ENCODE measurements at regions not wholly inside any gene's neighbourhood (a gene's known extent, or its start where the extent isn't known, plus 50 kb on each side); places are given as distances from the start of the nearest gene placed in this dataset.

DNA sequence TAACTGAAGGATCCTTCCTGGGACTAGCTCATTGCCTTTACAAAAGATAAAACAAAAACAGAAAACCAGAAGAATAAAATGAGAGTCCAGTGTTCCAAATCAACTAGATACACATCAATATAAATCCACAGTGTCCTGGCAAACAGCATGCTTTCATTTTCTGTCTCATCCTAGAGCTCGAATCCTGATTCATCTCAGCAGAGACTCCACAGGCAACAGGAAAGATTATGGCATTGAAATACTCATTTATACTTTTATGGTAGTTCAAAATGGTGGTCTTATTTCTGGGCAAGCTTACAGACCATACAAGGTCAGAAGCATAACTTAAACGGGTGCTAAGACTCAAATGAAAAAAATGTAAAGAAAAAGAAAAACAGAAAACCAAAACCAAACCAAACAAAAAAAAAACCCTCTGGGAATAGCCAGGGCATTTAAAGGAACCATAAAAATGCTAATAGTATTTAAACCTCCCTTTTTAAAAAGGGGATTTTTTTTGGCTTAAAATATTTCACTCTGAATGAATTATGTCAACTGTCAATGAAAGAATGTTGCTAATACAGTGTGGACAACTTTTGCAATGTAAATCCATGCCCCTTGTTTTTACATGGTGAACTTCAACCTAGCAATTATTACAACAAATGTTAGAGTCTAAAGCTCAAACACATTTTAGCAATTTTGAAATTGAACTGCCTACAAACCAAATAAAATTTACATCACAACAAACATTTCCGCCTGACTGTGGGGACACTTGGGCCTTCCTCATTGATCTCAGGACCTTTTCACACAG lies 57.9 kb downstream of the GPR101 start:
- Histone ChIP-seq H3K4me2 (ENCODE audit: low read depth, low read length, poor library complexity, severe bottlenecking) (no peak overlapping the region), H3K4me3 (ENCODE audit: low read length) (no peak overlapping the region), H3K9me2 (replicated peaks; ENCODE audit: insufficient read depth, low read length) (no peaks in the 10 kb centered on the region), H4K20me1 (ENCODE audit: insufficient read depth, low read depth, low read length) (no peaks in the 10 kb centered on the region), H3K27ac (ENCODE audit: low read length) (no peak overlapping the region), H3K36me3 (ENCODE audit: insufficient read depth, low read length) (no peaks in the 10 kb centered on the region), H3K9me3 (ENCODE audit: low read length) (no peaks in the 10 kb centered on the region), H2AFZ (ENCODE audit: low read length) (no peak overlapping the region), H3K4me1 (ENCODE audit: low read length) (no peaks in the 10 kb centered on the region), H3K79me2 (ENCODE audit: low read length) (no peaks in the 10 kb centered on the region), H3K9ac (ENCODE audit: low read length) (no peak overlapping the region), H3K27me3 (ENCODE audit: low read length) (no peaks in the 10 kb centered on the region)
- DNase-seq: no peak

DNA sequence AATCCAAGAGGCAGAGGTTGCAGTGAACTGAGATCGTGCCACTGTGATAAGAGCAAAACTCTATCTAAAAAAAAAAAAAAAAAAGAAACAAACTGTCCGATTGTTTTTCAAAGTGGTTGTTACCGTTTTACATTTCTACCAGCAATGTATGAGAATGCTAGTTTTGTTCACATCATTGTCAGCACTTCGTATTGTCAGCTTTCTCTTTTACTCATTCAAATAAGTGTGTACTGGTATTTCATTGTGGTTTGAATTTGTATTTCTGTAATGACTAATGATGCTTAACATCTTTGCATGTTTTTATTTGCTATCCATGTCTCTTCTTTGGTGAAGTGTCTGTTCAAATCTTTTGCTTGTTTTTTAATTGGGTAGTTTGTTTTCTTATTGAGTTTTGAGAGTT lies 65.8 kb downstream of the GPR101 start:
- DNase-seq: no peak
- no peaks in the 10 kb centered on the region for H3K27me3 ChIP-seq (ENCODE audit: low read length)
- no peaks in the 10 kb centered on the region for H3K9me2 ChIP-seq (replicated peaks; ENCODE audit: insufficient read depth, low read length)
- H3K4me3 ChIP-seq (ENCODE audit: low read length): no peak overlapping the region
- H3K9me3 ChIP-seq (ENCODE audit: low read length): no peaks in the 10 kb centered on the region
- H3K9ac ChIP-seq (ENCODE audit: low read length): no peak overlapping the region
- H2AFZ ChIP-seq (ENCODE audit: low read length): no peak overlapping the region
- no peaks in the 10 kb centered on the region for H3K4me1 ChIP-seq (ENCODE audit: low read length)
- H4K20me1 ChIP-seq (ENCODE audit: insufficient read depth, low read depth, low read length): no peaks in the 10 kb centered on the region
- H3K36me3 ChIP-seq (ENCODE audit: insufficient read depth, low read length): no peaks in the 10 kb centered on the region
- H3K4me2 ChIP-seq (ENCODE audit: low read depth, low read length, poor library complexity, severe bottlenecking): no peak overlapping the region
- H3K79me2 ChIP-seq (ENCODE audit: low read length): no peaks in the 10 kb centered on the region
- H3K27ac ChIP-seq (ENCODE audit: low read length): no peak overlapping the region

DNA sequence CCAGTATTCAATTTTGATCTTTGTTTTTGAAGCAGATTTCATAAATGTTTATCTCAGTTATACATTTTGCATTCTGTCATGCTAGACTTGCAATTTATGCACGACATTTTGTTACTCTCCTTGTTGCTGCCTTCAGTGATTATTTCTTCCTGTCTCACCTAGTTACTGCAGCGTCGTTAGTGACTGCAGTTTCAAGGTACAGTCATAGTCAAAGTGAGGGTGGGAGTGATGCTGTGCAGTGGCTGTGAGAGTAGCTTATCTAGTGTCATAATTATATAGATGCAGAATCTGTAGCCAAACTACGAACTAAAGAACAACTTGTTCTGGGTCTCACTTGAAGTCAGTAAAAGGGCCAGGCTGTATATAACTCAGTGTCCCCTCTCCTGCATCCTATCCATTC lies 69.8 kb downstream of the GPR101 start:
- Histone ChIP-seq H3K4me3 (ENCODE audit: low read length) (no peak overlapping the region), H3K79me2 (ENCODE audit: low read length) (no peaks in the 10 kb centered on the region), H3K9me3 (ENCODE audit: low read length) (no peaks in the 10 kb centered on the region), H3K9me2 (replicated peaks; ENCODE audit: insufficient read depth, low read length) (no peaks in the 10 kb centered on the region), H3K4me2 (ENCODE audit: low read depth, low read length, poor library complexity, severe bottlenecking) (no peak overlapping the region), H3K36me3 (ENCODE audit: insufficient read depth, low read length) (no peaks in the 10 kb centered on the region), H4K20me1 (ENCODE audit: insufficient read depth, low read depth, low read length) (no peaks in the 10 kb centered on the region), H3K4me1 (ENCODE audit: low read length) (peaks cover 10% of the 10 kb centered on the region), H3K27ac (ENCODE audit: low read length) (no peak overlapping the region), H2AFZ (ENCODE audit: low read length) (no peak overlapping the region), H3K9ac (ENCODE audit: low read length) (no peak overlapping the region), H3K27me3 (ENCODE audit: low read length) (no peaks in the 10 kb centered on the region)
- DNase-seq: no peak

DNA sequence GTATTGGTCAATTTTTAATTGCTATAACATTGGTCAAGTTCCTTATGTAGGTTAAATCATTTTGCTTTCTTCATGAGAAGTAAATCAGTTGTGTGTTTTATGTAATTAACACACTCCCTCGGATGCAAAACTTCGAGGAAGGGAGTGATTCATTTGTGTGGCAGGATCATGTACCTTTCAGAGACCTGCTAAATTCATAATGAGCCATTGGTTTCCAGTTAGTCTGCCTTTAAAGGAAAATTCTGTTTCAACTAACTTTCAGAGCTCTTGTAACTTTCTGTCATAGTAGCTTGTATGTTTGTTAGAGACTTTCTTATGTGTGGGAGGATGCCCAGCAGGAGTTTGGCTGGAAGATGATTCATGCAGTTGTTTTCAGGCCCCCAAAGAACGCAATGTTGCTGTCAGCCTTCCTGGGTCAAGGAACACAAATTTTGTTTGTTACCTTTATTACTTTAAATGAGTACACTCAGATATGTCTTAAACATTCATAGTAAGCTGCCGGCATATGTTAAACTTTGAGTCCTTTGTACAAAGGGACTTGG lies 72.1 kb downstream of the GPR101 start:
- Histone ChIP-seq H3K9ac (ENCODE audit: low read length) (no peak overlapping the region), H2AFZ (ENCODE audit: low read length) (no peak overlapping the region), H3K79me2 (ENCODE audit: low read length) (no peaks in the 10 kb centered on the region), H3K27me3 (ENCODE audit: low read length) (no peaks in the 10 kb centered on the region), H3K4me2 (ENCODE audit: low read depth, low read length, poor library complexity, severe bottlenecking) (no peak overlapping the region), H3K36me3 (ENCODE audit: insufficient read depth, low read length) (no peaks in the 10 kb centered on the region), H3K4me1 (ENCODE audit: low read length) (peaks cover 10% of the 10 kb centered on the region), H3K27ac (ENCODE audit: low read length) (no peak overlapping the region), H3K4me3 (ENCODE audit: low read length) (no peak overlapping the region), H3K9me2 (replicated peaks; ENCODE audit: insufficient read depth, low read length) (no peaks in the 10 kb centered on the region), H4K20me1 (ENCODE audit: insufficient read depth, low read depth, low read length) (no peaks in the 10 kb centered on the region), H3K9me3 (ENCODE audit: low read length) (no peaks in the 10 kb centered on the region)
- no peak for DNase-seq

DNA sequence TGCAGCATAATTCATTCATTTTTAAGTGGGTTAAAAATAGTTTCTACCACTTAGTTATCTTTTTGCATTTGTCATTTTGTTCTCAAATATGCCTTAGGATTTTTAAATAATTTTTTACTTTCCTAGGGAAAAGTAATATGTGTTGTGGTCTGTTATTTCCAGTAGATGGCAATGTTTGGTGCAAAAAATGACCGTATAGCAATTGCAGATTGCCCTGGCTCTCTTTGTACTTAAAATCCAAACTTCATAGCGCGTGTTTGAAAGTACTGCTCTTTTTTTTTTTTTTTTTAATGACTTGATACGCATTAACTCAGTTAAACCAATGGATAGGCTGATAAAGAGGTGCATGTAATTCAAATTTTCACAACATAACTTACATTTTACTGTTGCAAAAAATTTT lies 74.4 kb upstream of the RBMX start:
- Histone ChIP-seq H3K79me2 (ENCODE audit: low read length) (no peaks in the 10 kb centered on the region), H4K20me1 (ENCODE audit: insufficient read depth, low read depth, low read length) (no peaks in the 10 kb centered on the region), H3K9me2 (replicated peaks; ENCODE audit: insufficient read depth, low read length) (no peaks in the 10 kb centered on the region), H3K4me3 (ENCODE audit: low read length) (no peak overlapping the region), H2AFZ (ENCODE audit: low read length) (no peak overlapping the region), H3K4me1 (ENCODE audit: low read length) (no peaks in the 10 kb centered on the region), H3K4me2 (ENCODE audit: low read depth, low read length, poor library complexity, severe bottlenecking) (no peak overlapping the region), H3K27ac (ENCODE audit: low read length) (no peak overlapping the region), H3K27me3 (ENCODE audit: low read length) (no peaks in the 10 kb centered on the region), H3K9me3 (ENCODE audit: low read length) (no peaks in the 10 kb centered on the region), H3K9ac (ENCODE audit: low read length) (no peak overlapping the region), H3K36me3 (ENCODE audit: insufficient read depth, low read length) (no peaks in the 10 kb centered on the region)
- DNase-seq: peak; percentile 69

DNA sequence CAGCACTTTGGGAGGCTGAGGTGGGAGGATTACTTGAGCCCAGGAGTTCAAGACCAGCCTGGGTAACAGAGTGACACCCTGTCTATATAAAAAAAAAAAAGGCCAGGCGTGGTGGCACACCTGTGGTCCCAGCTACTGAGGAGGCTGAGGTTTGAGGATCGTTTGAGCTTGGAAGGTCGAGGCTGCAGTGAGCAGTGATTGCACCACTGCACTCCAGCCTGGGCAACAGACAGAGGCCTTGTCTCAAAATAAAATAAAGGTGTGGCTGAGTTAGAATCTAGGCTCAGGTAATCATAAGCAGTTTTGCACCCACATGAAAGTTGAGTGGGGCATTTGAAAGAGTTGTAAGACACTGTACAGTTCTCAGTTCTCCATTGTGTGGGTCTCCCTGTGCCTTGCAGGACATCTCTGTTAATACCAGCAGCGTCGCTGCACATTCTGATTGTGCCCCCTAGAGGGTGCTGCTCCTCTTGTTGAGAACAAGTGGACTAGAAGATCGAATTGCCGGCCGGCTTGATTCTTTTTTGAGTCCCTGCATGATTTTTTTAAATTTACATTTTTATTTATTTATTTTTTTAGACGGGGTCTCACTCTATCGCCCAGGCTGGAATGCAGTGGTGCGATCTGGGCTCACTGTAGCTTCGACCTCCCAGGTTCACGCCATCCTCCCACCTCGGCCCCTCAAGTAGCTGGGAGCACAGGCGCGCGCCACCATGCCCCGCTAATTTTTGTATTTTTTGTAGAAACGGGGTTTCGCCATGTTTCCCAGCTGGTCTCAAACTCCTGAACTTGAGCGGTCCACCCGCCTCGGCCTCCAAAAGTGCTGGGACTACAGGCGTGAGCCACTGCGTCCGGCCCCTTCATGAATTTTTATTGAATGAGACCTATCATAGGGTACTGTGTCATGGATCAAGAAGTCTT lies 73.6 kb upstream of the RBMX start:
- Histone ChIP-seq H3K27me3 (ENCODE audit: low read length) (no peaks in the 10 kb centered on the region), H3K4me3 (ENCODE audit: low read length) (no peak overlapping the region), H2AFZ (ENCODE audit: low read length) (no peak overlapping the region), H3K36me3 (ENCODE audit: insufficient read depth, low read length) (no peaks in the 10 kb centered on the region), H3K4me1 (ENCODE audit: low read length) (no peaks in the 10 kb centered on the region), H3K9ac (ENCODE audit: low read length) (no peak overlapping the region), H3K4me2 (ENCODE audit: low read depth, low read length, poor library complexity, severe bottlenecking) (no peak overlapping the region), H3K79me2 (ENCODE audit: low read length) (no peaks in the 10 kb centered on the region), H3K27ac (ENCODE audit: low read length) (no peak overlapping the region), H3K9me3 (ENCODE audit: low read length) (no peaks in the 10 kb centered on the region), H4K20me1 (ENCODE audit: insufficient read depth, low read depth, low read length) (no peaks in the 10 kb centered on the region), H3K9me2 (replicated peaks; ENCODE audit: insufficient read depth, low read length) (no peaks in the 10 kb centered on the region)
- peak; percentile 92 for DNase-seq

DNA sequence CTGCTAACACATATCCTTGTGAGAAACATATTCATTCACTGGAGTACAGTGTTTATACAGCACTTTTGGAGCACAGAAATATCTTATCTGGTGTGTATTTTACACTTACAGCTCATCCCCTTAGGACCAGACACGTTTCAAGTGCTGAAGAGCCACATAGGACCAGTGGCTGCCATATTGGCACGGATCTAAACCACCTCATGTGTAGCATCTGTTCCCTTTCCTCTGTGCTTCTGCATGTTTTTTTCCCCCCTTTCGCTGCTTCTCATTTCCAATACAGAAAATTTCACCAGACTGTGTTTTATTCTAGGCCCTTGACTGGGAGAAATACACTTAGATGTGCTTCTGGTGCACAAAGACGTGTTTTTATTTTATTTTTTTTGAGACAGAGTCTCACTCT lies 69.7 kb upstream of the RBMX start:
- Histone ChIP-seq H2AFZ (ENCODE audit: low read length) (no peak overlapping the region), H3K27me3 (ENCODE audit: low read length) (no peaks in the 10 kb centered on the region), H3K27ac (ENCODE audit: low read length) (no peak overlapping the region), H3K4me3 (ENCODE audit: low read length) (no peak overlapping the region), H3K9me3 (ENCODE audit: low read length) (no peaks in the 10 kb centered on the region), H3K79me2 (ENCODE audit: low read length) (no peaks in the 10 kb centered on the region), H3K36me3 (ENCODE audit: insufficient read depth, low read length) (no peaks in the 10 kb centered on the region), H4K20me1 (ENCODE audit: insufficient read depth, low read depth, low read length) (no peaks in the 10 kb centered on the region), H3K9me2 (replicated peaks; ENCODE audit: insufficient read depth, low read length) (no peaks in the 10 kb centered on the region), H3K4me1 (ENCODE audit: low read length) (no peaks in the 10 kb centered on the region), H3K4me2 (ENCODE audit: low read depth, low read length, poor library complexity, severe bottlenecking) (no peak overlapping the region), H3K9ac (ENCODE audit: low read length) (no peak overlapping the region)
- DNase-seq: no peak
